Activated CD4-positive, alpha-beta T cell treated with anti-CD3 and anti-CD28 coated beads, Interleukin-2, amount 10 ng/mL, durations not matched to agents 7 days and 5 days (primary cell): ENCODE measurements at regions not wholly inside any gene's neighbourhood (a gene's known extent, or its start where the extent isn't known, plus 50 kb on each side); places are given as distances from the start of the nearest gene placed in this dataset.

Experiments
- CTCF ChIA-PET: fragments of 350-600 bp; sonication (Branson Sonifier 250); formaldehyde crosslinking; loops from one replicate; lab custom pipeline; 2021; ENCODE audit warnings: antibody characterized with exemption; lab: Charles Lee
- POLR2A ChIA-PET: fragments of 350-600 bp; sonication (Branson Sonifier 250); formaldehyde crosslinking; loops from one replicate; lab custom pipeline; 2021; ENCODE audit warnings: antibody characterized with exemption; lab: Charles Lee
- DNase-seq: peaks from one replicate; pipeline ENCODE4 v3.0.0-alpha.2; 2020
- H3K27ac Mint-ChIP-seq: one replicate; pipeline ENCODE4 v1.8.0; 2021; ENCODE audit warnings: mild to moderate bottlenecking, moderate library complexity, mixed read lengths
- H3K27me3 Mint-ChIP-seq: one replicate; pipeline ENCODE4 v1.8.0; 2021; ENCODE audit warnings: mixed read lengths
- H3K36me3 Mint-ChIP-seq: one replicate; pipeline ENCODE4 v1.8.0; 2021; ENCODE audit warnings: low read depth, mixed read lengths
- H3K4me1 Mint-ChIP-seq: one replicate; pipeline ENCODE4 v1.8.0; 2021; ENCODE audit warnings: mixed read lengths
- H3K4me3 Mint-ChIP-seq: one replicate; pipeline ENCODE4 v1.8.0; 2021; ENCODE audit warnings: mild to moderate bottlenecking, moderate library complexity, mixed read lengths
- H3K9me3 Mint-ChIP-seq: one replicate; pipeline ENCODE4 v1.8.0; 2021; ENCODE audit warnings: mixed read lengths

DNA sequence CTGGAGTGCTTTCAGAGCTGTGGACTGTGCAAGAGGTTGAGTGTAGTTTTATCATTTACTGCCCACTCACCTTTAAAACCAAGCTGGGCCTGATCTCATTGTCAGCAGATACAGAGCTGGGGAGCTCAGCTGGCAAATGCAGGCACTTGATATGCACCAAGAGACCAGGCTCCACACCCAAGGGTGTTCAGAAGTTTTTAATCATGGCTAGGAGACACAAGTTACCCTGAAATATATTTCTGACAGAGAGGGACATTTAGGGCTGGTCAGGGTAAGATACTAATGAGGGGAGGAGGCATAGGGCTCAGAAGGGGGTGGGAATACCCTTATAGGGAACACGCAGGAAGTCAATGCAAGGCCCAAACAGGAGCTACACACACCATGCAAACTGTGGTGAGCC is 153.7 kb downstream of the ELAVL4 start:
- ChIA-PET POLR2A (no interaction called here), CTCF (no interaction called here)
- Mint-ChIP-seq H3K9me3 (no peaks in the 10 kb centered on the region), H3K27me3 (peaks cover 2% of the 10 kb centered on the region), H3K36me3 (no peaks in the 10 kb centered on the region), H3K4me3 (no peak overlapping the region), H3K27ac (no peak overlapping the region), H3K4me1 (no peaks in the 10 kb centered on the region)
- no peak for DNase-seq

DNA sequence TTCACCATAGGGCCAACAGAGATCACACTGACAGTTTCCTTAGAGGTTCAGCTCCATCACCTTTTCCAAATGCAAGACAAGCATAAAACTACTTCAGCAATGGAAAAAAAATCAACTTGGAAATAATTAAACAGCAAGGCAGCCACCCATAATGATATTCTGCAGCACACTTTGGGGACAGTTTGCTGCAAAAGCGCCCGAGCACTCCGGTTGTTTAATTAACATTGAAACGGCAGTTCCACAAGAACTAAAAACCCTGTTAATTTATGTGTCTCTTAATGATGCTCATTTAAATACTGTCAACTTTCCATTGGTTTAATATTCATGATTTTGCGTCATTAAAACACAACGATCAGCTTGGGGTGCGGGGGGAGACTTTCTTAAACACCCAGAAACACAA is 153.2 kb downstream of the ELAVL4 start:
- Mint-ChIP-seq H3K4me3 (no peak overlapping the region), H3K27me3 (peaks cover 2% of the 10 kb centered on the region), H3K27ac (no peak overlapping the region), H3K36me3 (no peaks in the 10 kb centered on the region), H3K4me1 (no peaks in the 10 kb centered on the region), H3K9me3 (no peaks in the 10 kb centered on the region)
- ChIA-PET CTCF (no interaction called here), POLR2A (no interaction called here)
- no peak for DNase-seq

DNA sequence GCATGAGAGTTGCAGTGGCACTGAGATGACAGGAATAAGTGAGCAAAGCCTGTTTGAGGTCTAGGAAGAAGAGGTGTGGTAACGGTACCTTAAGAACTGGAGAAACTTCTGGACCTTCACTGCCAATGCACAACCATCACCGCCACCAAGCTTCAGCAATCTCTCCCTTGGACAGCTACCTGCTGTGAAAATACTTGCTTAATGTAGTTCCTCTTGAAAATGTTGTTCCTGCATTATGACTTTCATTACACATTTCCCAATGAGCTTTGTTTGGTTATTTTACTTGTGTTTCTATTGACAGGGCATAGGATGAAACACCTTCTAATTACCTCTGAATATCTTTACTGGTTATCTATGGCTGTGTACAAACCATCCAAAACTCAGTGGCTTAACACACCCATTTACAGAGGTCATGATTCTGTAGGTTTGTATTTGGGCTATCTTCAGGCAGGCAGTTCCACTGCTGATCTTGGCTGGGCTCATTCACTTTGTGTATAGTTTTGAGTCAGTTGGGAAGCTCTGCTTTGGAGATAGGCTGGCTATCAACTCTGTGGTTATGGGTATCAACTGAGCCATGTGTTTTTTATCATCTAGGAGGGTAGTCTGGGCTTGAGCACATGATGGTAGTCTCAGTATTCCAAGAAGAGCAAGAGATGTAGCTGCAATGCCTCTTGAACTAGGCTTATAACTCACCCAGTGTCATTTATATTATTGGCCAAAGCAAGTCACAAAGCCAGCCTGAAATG is 149.4 kb downstream of the ELAVL4 start:
- no peak for DNase-seq
- no peak overlapping the region for H3K4me3 Mint-ChIP-seq
- no peaks in the 10 kb centered on the region for H3K4me1 Mint-ChIP-seq
- no peak overlapping the region for H3K27ac Mint-ChIP-seq
- CTCF ChIA-PET: no interaction called here
- POLR2A ChIA-PET: no interaction called here
- no peaks in the 10 kb centered on the region for H3K9me3 Mint-ChIP-seq
- no peaks in the 10 kb centered on the region for H3K36me3 Mint-ChIP-seq
- peaks cover 2% of the 10 kb centered on the region for H3K27me3 Mint-ChIP-seq

DNA sequence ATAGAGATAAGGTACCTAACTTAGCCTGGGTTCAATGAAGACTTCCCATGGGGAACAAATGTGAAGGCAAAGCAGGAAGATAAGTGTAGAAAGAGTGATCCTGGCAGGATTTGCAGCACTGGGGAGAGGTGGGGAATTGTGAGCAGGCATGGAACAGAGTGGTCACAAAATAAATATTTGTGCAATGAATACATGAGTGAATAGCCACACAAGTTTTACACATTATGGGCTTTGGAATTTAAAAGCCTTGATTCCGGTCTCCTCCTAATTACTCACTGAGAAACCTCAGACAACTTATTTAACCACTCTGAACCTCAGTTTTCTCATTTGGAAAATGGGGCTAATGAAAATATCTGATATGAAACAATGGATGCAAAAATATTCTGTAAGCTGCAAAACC is 148.3 kb downstream of the ELAVL4 start:
- Mint-ChIP-seq H3K27ac (no peak overlapping the region), H3K4me3 (no peak overlapping the region), H3K9me3 (no peaks in the 10 kb centered on the region), H3K27me3 (peaks cover 2% of the 10 kb centered on the region), H3K4me1 (no peaks in the 10 kb centered on the region), H3K36me3 (no peaks in the 10 kb centered on the region)
- DNase-seq: no peak
- CTCF ChIA-PET: no interaction called here
- POLR2A ChIA-PET: no interaction called here
